T-helper 2 cell treated with Interferon-gamma antibody and Interleukin-4, amounts not matched to agents 5 μg/mL and 100 μg/mL, for 36 hours (primary cell): ENCODE measurements at regions not wholly inside any gene's neighbourhood (a gene's known extent, or its start where the extent isn't known, plus 50 kb on each side); places are given as distances from the start of the nearest gene placed in this dataset.

Source experiments
- DNase-seq: peaks from one replicate; pipeline ENCODE4 v3.0.0; 2021; ENCODE audit warnings: low spot score
- H3K27ac Mint-ChIP-seq: one replicate; pipeline ENCODE4 v1.8.0; 2021; ENCODE audit warnings: mild to moderate bottlenecking, mixed read lengths
- H3K27me3 Mint-ChIP-seq: one replicate; pipeline ENCODE4 v1.8.0; 2021; ENCODE audit warnings: low read depth, mixed read lengths
- H3K36me3 Mint-ChIP-seq: one replicate; pipeline ENCODE4 v1.8.0; 2021; ENCODE audit warnings: low read depth, mixed read lengths
- H3K4me1 Mint-ChIP-seq: one replicate; pipeline ENCODE4 v1.8.0; 2021; ENCODE audit warnings: low read depth, mixed read lengths
- H3K4me3 Mint-ChIP-seq: one replicate; pipeline ENCODE4 v1.8.0; 2022; ENCODE audit warnings: mild to moderate bottlenecking, moderate library complexity, mixed read lengths
- H3K9me3 Mint-ChIP-seq: one replicate; pipeline ENCODE4 v1.8.0; 2021; ENCODE audit warnings: mixed read lengths

- H3K9me3 Mint-ChIP-seq, result no peaks in the 10 kb centered on the region
- no peaks in the 10 kb centered on the region for H3K4me1 Mint-ChIP-seq
- no peaks in the 10 kb centered on the region for H3K36me3 Mint-ChIP-seq
- DNase-seq, result no peak
- no peak overlapping the region for H3K4me3 Mint-ChIP-seq
- H3K27me3 Mint-ChIP-seq, result no peaks in the 10 kb centered on the region
- H3K27ac Mint-ChIP-seq, result no peak overlapping the region
Observed at GRCh38 chr15:29346998-29347397, 77.4 kb upstream of the NSMCE3 start.

- H3K4me1 Mint-ChIP-seq, result no peaks in the 10 kb centered on the region
- H3K9me3 Mint-ChIP-seq, result no peaks in the 10 kb centered on the region
- no peaks in the 10 kb centered on the region for H3K27me3 Mint-ChIP-seq
Observed at GRCh38 chr15:29345549-29346525, 76.2 kb upstream of the NSMCE3 start.

GRCh38 chr15:29344474-29344873 lies 74.9 kb upstream of the NSMCE3 start:
- H3K27me3 Mint-ChIP-seq, result no peaks in the 10 kb centered on the region

More at GRCh38 chr15:29345549-29346525, 76.2 kb upstream of the NSMCE3 start:
- Mint-ChIP-seq H3K36me3 (no peaks in the 10 kb centered on the region), H3K4me3 (no peak overlapping the region), H3K27ac (no peak overlapping the region)
- DNase-seq, result no peak

GRCh38 chr15:29343229-29343628 lies 73.6 kb upstream of the NSMCE3 start:
- H3K4me3 Mint-ChIP-seq, result no peak overlapping the region
- no peak overlapping the region for H3K27ac Mint-ChIP-seq
- no peaks in the 10 kb centered on the region for H3K9me3 Mint-ChIP-seq
- H3K27me3 Mint-ChIP-seq, result no peaks in the 10 kb centered on the region
- H3K36me3 Mint-ChIP-seq, result no peaks in the 10 kb centered on the region
- no peaks in the 10 kb centered on the region for H3K4me1 Mint-ChIP-seq
- DNase-seq, result no peak

More at GRCh38 chr15:29344474-29344873, 74.9 kb upstream of the NSMCE3 start:
- Mint-ChIP-seq H3K9me3 (no peaks in the 10 kb centered on the region), H3K4me1 (no peaks in the 10 kb centered on the region), H3K4me3 (no peak overlapping the region), H3K36me3 (no peaks in the 10 kb centered on the region), H3K27ac (no peak overlapping the region)
- DNase-seq, result no peak

GRCh38 chr15:29342201-29342600 lies 72.6 kb upstream of the NSMCE3 start:
- H3K9me3 Mint-ChIP-seq, result no peaks in the 10 kb centered on the region
- no peak overlapping the region for H3K4me3 Mint-ChIP-seq
- no peaks in the 10 kb centered on the region for H3K36me3 Mint-ChIP-seq
- H3K27me3 Mint-ChIP-seq, result no peaks in the 10 kb centered on the region
- DNase-seq, result no peak
- H3K4me1 Mint-ChIP-seq, result no peaks in the 10 kb centered on the region
- H3K27ac Mint-ChIP-seq, result no peak overlapping the region

GRCh38 chr15:29337156-29337959 lies 67.7 kb upstream of the NSMCE3 start:
- H3K9me3 Mint-ChIP-seq, result no peaks in the 10 kb centered on the region
- no peaks in the 10 kb centered on the region for H3K36me3 Mint-ChIP-seq

GRCh38 chr15:29334544-29334943 lies 64.9 kb upstream of the NSMCE3 start:
- Mint-ChIP-seq H3K4me1 (no peaks in the 10 kb centered on the region), H3K4me3 (no peak overlapping the region), H3K9me3 (no peaks in the 10 kb centered on the region), H3K27me3 (no peaks in the 10 kb centered on the region), H3K27ac (no peak overlapping the region), H3K36me3 (no peaks in the 10 kb centered on the region)
- no peak for DNase-seq

More at GRCh38 chr15:29337156-29337959, 67.7 kb upstream of the NSMCE3 start:
- Mint-ChIP-seq H3K4me3 (no peak overlapping the region), H3K27me3 (no peaks in the 10 kb centered on the region), H3K27ac (no peak overlapping the region), H3K4me1 (no peaks in the 10 kb centered on the region)
- DNase-seq, result no peak

GRCh38 chr15:29333261-29333660 lies 63.6 kb upstream of the NSMCE3 start:
- no peak for DNase-seq
- H3K36me3 Mint-ChIP-seq, result no peaks in the 10 kb centered on the region
- H3K27me3 Mint-ChIP-seq, result no peaks in the 10 kb centered on the region
- H3K4me1 Mint-ChIP-seq, result no peaks in the 10 kb centered on the region
- H3K4me3 Mint-ChIP-seq, result no peak overlapping the region
- no peaks in the 10 kb centered on the region for H3K9me3 Mint-ChIP-seq
- H3K27ac Mint-ChIP-seq, result no peak overlapping the region

GRCh38 chr15:29331669-29332068 lies 62.0 kb upstream of the NSMCE3 start:
- H3K9me3 Mint-ChIP-seq, result no peaks in the 10 kb centered on the region
- H3K27me3 Mint-ChIP-seq, result no peaks in the 10 kb centered on the region
- H3K4me1 Mint-ChIP-seq, result no peaks in the 10 kb centered on the region
- no peak for DNase-seq
- H3K36me3 Mint-ChIP-seq, result no peaks in the 10 kb centered on the region
- no peak overlapping the region for H3K4me3 Mint-ChIP-seq
- no peak overlapping the region for H3K27ac Mint-ChIP-seq

- no peak for DNase-seq
- Mint-ChIP-seq H3K4me1 (no peaks in the 10 kb centered on the region), H3K36me3 (no peaks in the 10 kb centered on the region), H3K4me3 (no peak overlapping the region), H3K27me3 (no peaks in the 10 kb centered on the region), H3K27ac (no peak overlapping the region), H3K9me3 (peaks cover 1% of the 10 kb centered on the region)
Observed at GRCh38 chr15:29331071-29331470, 61.4 kb upstream of the NSMCE3 start.

- H3K9me3 Mint-ChIP-seq, result peaks cover 5% of the 10 kb centered on the region
- H3K27ac Mint-ChIP-seq, result no peak overlapping the region
- no peaks in the 10 kb centered on the region for H3K36me3 Mint-ChIP-seq
Observed at GRCh38 chr15:29324746-29325145, 55.1 kb upstream of the NSMCE3 start.

GRCh38 chr15:29323557-29323956 lies 53.9 kb upstream of the NSMCE3 start:
- peaks cover 2% of the 10 kb centered on the region for H3K27me3 Mint-ChIP-seq
- H3K36me3 Mint-ChIP-seq, result no peaks in the 10 kb centered on the region
- DNase-seq, result no peak
- no peak overlapping the region for H3K4me3 Mint-ChIP-seq
- peaks cover 5% of the 10 kb centered on the region for H3K9me3 Mint-ChIP-seq
- H3K4me1 Mint-ChIP-seq, result no peaks in the 10 kb centered on the region
- H3K27ac Mint-ChIP-seq, result no peak overlapping the region

More at GRCh38 chr15:29324746-29325145, 55.1 kb upstream of the NSMCE3 start:
- no peak for DNase-seq
- Mint-ChIP-seq H3K4me1 (no peaks in the 10 kb centered on the region), H3K27me3 (peaks cover 2% of the 10 kb centered on the region), H3K4me3 (no peak overlapping the region)

GRCh38 chr15:29322415-29322814 lies 52.8 kb upstream of the NSMCE3 start:
- DNase-seq, result no peak
- H3K4me3 Mint-ChIP-seq, result no peak overlapping the region
- peaks cover 2% of the 10 kb centered on the region for H3K27me3 Mint-ChIP-seq

GRCh38 chr15:29320420-29320819 lies 50.8 kb upstream of the NSMCE3 start:
- Mint-ChIP-seq H3K36me3 (no peaks in the 10 kb centered on the region), H3K4me1 (no peaks in the 10 kb centered on the region), H3K27ac (no peak overlapping the region), H3K9me3 (no peaks in the 10 kb centered on the region), H3K4me3 (no peak overlapping the region), H3K27me3 (peaks cover 2% of the 10 kb centered on the region)
- DNase-seq, result no peak

More at GRCh38 chr15:29322415-29322814, 52.8 kb upstream of the NSMCE3 start:
- Mint-ChIP-seq H3K36me3 (no peaks in the 10 kb centered on the region), H3K9me3 (peaks cover 5% of the 10 kb centered on the region), H3K4me1 (no peaks in the 10 kb centered on the region), H3K27ac (no peak overlapping the region)
